ENCODE measurements at regions not wholly inside any gene's neighbourhood (a gene's known extent, or its start where the extent isn't known, plus 50 kb on each side); places are given as distances from the start of the nearest gene placed in this dataset.

GRCh38 chr12:13676880-13677279, 304.5 kb downstream of the GRIN2B start:
- TF ChIP-seq CTCF (IDR thresholded peaks at IDR 0.05) (no peak), POLR2A (IDR thresholded peaks at IDR 0.05) (no peak), POLR2AphosphoS5 (IDR thresholded peaks at IDR 0.05) (no peak)

Measured in breast epithelium (tissue), 3 donors.